ENCODE measurements at regions not wholly inside any gene's neighbourhood (a gene's known extent, or its start where the extent isn't known, plus 50 kb on each side); places are given as distances from the start of the nearest gene placed in this dataset.

GRCh38 chr5:173767574-173768266, 120.4 kb upstream of the CPEB4 start:
- Histone ChIP-seq H3K27me3 (no peaks in the 10 kb centered on the region), H3K36me3 (replicated peaks in 1 of 2; ENCODE audit: insufficient read depth in 1 of 2, low read depth in 2 of 2) (no peaks in the 10 kb centered on the region), H3K4me1 (peaks cover 54% of the 10 kb centered on the region), H3K27ac (peak overlapping the region; percentile 22 to 88 (median 74)), H3K9me3 (no peaks in the 10 kb centered on the region), H3K4me3 (no peak overlapping the region)
- WGBS, 2 donors: 46 to 47% methylated on average over 9 to 12 of the region's 12 CpGs
- DNase-seq: peak; percentile 52 to 76 (median 65)
- no peak for TF ChIP-seq POLR2A (IDR thresholded peaks at IDR 0.05)
- no peak for TF ChIP-seq CTCF (IDR thresholded peaks at IDR 0.05)
- peak; percentile 33 for ATAC-seq
- intact Hi-C loops (cut with DNase I): no loop called here

- WGBS, 2 donors: 83 to 89% methylated on average over 1 to 4 of the region's 5 CpGs
- ATAC-seq (no peak), DNase-seq (peak in 3 of 4 donors; percentile 24 to 28 (median 28))
- H3K9me3 ChIP-seq: no peaks in the 10 kb centered on the region
- peaks cover 54% of the 10 kb centered on the region for H3K4me1 ChIP-seq
- TF ChIP-seq POLR2A (IDR thresholded peaks at IDR 0.05): no peak
- TF ChIP-seq CTCF (IDR thresholded peaks at IDR 0.05): no peak
- H3K4me3 ChIP-seq: no peak overlapping the region
- H3K36me3 ChIP-seq (replicated peaks in 1 of 2; ENCODE audit: insufficient read depth in 1 of 2, low read depth in 2 of 2): no peaks in the 10 kb centered on the region
- no peaks in the 10 kb centered on the region for H3K27me3 ChIP-seq
- intact Hi-C loops (cut with DNase I): no loop called here
- peak overlapping the region in 2 of 4 donors; percentile 74 to 88 for H3K27ac ChIP-seq
Observed at GRCh38 chr5:173768267-173768806, 119.8 kb upstream of the CPEB4 start.

GRCh38 chr5:173768891-173769290, 119.3 kb upstream of the CPEB4 start:
- DNase-seq (no peak), ATAC-seq (no peak)
- intact Hi-C loops (cut with DNase I): no loop called here

GRCh38 chr5:173770637-173771036, 117.5 kb upstream of the CPEB4 start:
- Histone ChIP-seq H3K9me3 (no peaks in the 10 kb centered on the region), H3K27me3 (no peaks in the 10 kb centered on the region), H3K36me3 (replicated peaks in 1 of 2; ENCODE audit: insufficient read depth in 1 of 2, low read depth in 2 of 2) (no peaks in the 10 kb centered on the region), H3K4me3 (no peak overlapping the region), H3K4me1 (peaks cover 36% of the 10 kb centered on the region), H3K27ac (no peak overlapping the region)
- DNase-seq: no peak
- intact Hi-C loops (cut with DNase I): no loop called here
- no peak for ATAC-seq
- TF ChIP-seq CTCF (IDR thresholded peaks at IDR 0.05) (no peak), POLR2A (IDR thresholded peaks at IDR 0.05) (no peak)
- WGBS, 2 donors: 95% methylated on average over 2 of the region's 2 CpGs

More at GRCh38 chr5:173768891-173769290, 119.3 kb upstream of the CPEB4 start:
- no peaks in the 10 kb centered on the region for H3K9me3 ChIP-seq
- 92 to 95% methylated on average over 1 of the region's 1 CpG for WGBS, 2 donors
- no peak overlapping the region for H3K4me3 ChIP-seq
- no peaks in the 10 kb centered on the region for H3K36me3 ChIP-seq (replicated peaks in 1 of 2; ENCODE audit: insufficient read depth in 1 of 2, low read depth in 2 of 2)
- peaks cover 51% of the 10 kb centered on the region for H3K4me1 ChIP-seq
- TF ChIP-seq POLR2A (IDR thresholded peaks at IDR 0.05) (no peak), CTCF (IDR thresholded peaks at IDR 0.05) (no peak)
- H3K27ac ChIP-seq: no peak overlapping the region
- no peaks in the 10 kb centered on the region for H3K27me3 ChIP-seq

Measured in body of pancreas (tissue), 4 donors.